SK-N-MC (cell line): ENCODE measurements at regions not wholly inside any gene's neighbourhood (a gene's known extent, or its start where the extent isn't known, plus 50 kb on each side); places are given as distances from the start of the nearest gene placed in this dataset.

Source experiments
- EZH2 ChIP-seq: fragments of 200-600 bp; sonication (generic); IDR thresholded peaks from one replicate; pipeline ENCODE4 v1.6.1; 2017; ENCODE audit warnings: antibody characterized with exemption
- FOXP2 ChIP-seq: optimal IDR thresholded peaks from 2 replicates; pipeline ENCODE3; 2011; ENCODE audit warnings: mild to moderate bottlenecking, moderate library complexity; ENCODE audit not compliant: insufficient read depth; ENCODE audit errors: extremely low read length, control extremely low read depth
- POLR2AphosphoS5 ChIP-seq: IDR thresholded peaks from 2 replicates; pipeline ENCODE4 v1.6.1; 2012; ENCODE audit warnings: mild to moderate bottlenecking, low read depth, low read length, borderline replicate concordance

- no peak for TF ChIP-seq EZH2
- TF ChIP-seq POLR2AphosphoS5 = no peak
- no peak for TF ChIP-seq FOXP2
Measured at GRCh38 chr2:103233691-103234090, 471.9 kb downstream of the TMEM182 start.
